ENCODE measurements at regions not wholly inside any gene's neighbourhood (a gene's known extent, or its start where the extent isn't known, plus 50 kb on each side); places are given as distances from the start of the nearest gene placed in this dataset.

DNA sequence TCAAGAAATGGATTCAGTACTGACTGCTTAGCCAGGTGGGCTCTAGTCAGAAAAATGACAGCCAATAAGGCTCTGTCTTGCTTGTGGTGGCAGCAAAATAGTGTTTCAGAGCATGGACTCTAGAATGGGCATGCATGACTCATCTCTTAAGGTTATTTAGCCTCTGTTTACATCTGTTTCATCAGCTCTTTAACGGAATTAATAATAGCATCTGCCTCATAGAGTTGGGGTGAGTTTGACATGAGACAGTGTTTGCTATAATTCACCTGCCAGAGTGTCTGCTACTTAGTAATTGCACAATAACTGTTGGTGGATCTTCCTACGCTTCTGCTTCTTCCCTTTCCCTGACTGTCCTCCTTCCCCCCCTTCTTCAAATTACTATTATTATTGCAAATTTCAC lies 350.4 kb upstream of the SEMA6D start:
- Histone ChIP-seq H3K27ac (ENCODE audit: insufficient read depth in 1 of 2, low read depth in 1 of 2, low read length in 2 of 2, poor library complexity in 1 of 2, severe bottlenecking in 2 of 2) (no peak overlapping the region), H3K4me1 (ENCODE audit: control extremely low read depth in 1 of 4, control insufficient read depth in 4 of 4, insufficient read depth in 4 of 4, low read length in 3 of 4) (peaks cover 0 to 6% (median 2%) of the 10 kb centered on the region in 4 experiments), H3K4me3 (ENCODE audit: control insufficient read depth in 1 of 7, extremely low read depth in 1 of 7, insufficient read depth in 4 of 7, low read depth in 2 of 7, low read length in 6 of 7) (no peak overlapping the region), H3K36me3 (ENCODE audit: control insufficient read depth in 4 of 4, insufficient read depth in 4 of 4, low read length in 3 of 4) (no peaks in the 10 kb centered on the region), H3K27me3 (replicated peaks in 2 of 5; ENCODE audit: control insufficient read depth in 4 of 5, insufficient read depth in 5 of 5, low read length in 4 of 5) (no peaks in the 10 kb centered on the region), H3K9me3 (ENCODE audit: control extremely low read depth in 1 of 5, control insufficient read depth in 4 of 5, insufficient read depth in 2 of 5, low read depth in 1 of 5, low read length in 4 of 5) (no peaks in the 10 kb centered on the region)
- DNase-seq, result no peak
- WGBS (ENCODE audit: insufficient coverage), result 100% methylated on average over 1 of the region's 2 CpGs
- CTCF ChIA-PET, result no interaction called here
- POLR2A ChIA-PET, result no interaction called here

DNA sequence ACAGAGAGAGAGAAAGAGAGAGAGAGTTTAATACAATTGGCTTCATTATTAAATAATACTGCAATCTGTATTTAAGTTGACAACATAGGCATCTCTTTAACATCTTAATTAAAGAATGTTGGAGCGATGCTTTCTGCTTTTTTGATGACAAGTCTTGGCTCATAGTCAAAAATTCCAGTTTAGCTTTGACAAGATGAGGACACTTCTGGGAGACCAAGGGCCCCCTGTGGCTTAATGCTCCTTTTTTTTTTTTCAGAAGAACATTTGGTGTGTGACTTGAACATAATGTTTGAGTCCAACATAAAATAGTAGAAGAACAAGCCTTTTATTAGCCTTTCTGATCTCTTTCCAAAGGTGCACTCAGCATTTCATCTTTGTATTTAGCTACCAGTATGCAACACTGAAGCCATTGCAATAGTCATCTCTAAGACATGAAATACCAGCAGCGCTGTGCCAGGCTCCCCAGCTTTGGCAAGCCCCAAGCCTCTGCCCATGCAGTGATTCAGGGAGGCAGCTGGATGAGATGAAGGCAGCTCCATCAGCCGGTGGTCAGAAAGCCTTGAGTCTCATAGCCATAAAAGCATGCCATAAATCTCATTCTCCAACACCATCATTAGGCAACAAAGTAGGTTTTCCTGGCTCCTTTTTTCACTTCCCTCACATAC lies 349.4 kb upstream of the SEMA6D start:
- CTCF ChIA-PET, result no interaction called here
- Histone ChIP-seq H3K4me3 (ENCODE audit: control insufficient read depth in 1 of 7, extremely low read depth in 1 of 7, insufficient read depth in 4 of 7, low read depth in 2 of 7, low read length in 6 of 7) (no peak overlapping the region), H3K9me3 (ENCODE audit: control extremely low read depth in 1 of 5, control insufficient read depth in 4 of 5, insufficient read depth in 2 of 5, low read depth in 1 of 5, low read length in 4 of 5) (no peaks in the 10 kb centered on the region), H3K27ac (ENCODE audit: insufficient read depth in 1 of 2, low read depth in 1 of 2, low read length in 2 of 2, poor library complexity in 1 of 2, severe bottlenecking in 2 of 2) (no peak overlapping the region), H3K36me3 (ENCODE audit: control insufficient read depth in 4 of 4, insufficient read depth in 4 of 4, low read length in 3 of 4) (no peaks in the 10 kb centered on the region), H3K27me3 (replicated peaks in 2 of 5; ENCODE audit: control insufficient read depth in 4 of 5, insufficient read depth in 5 of 5, low read length in 4 of 5) (no peaks in the 10 kb centered on the region), H3K4me1 (ENCODE audit: control extremely low read depth in 1 of 4, control insufficient read depth in 4 of 4, insufficient read depth in 4 of 4, low read length in 3 of 4) (peaks cover 0 to 6% (median 2%) of the 10 kb centered on the region in 4 experiments)
- POLR2A ChIA-PET, result no interaction called here
- 100% methylated on average over 2 of the region's 3 CpGs for WGBS (ENCODE audit: insufficient coverage)
- no peak for DNase-seq

DNA sequence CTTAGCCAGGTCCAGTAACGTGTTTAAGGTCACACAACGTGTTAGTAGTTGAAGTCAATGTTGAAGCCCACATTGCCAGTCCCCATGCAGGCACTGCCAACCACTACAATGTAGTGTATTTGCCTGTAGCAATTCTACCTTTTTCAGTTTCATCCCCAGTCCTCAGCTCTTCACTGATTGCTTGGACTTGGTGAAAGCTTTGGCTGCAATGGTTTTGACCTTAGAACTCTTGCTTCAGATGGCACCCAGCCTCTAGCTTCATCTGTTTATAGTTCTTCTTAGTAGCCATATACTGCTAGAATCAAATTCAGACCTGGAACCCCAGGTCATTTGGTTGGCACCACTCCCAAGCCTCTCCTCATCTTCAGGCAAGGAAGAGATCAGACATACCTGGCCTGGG lies 345.4 kb upstream of the SEMA6D start:
- no CpG with 5 or more reads among the region's 2 CpGs for WGBS (ENCODE audit: insufficient coverage)
- POLR2A ChIA-PET, result no interaction called here

DNA sequence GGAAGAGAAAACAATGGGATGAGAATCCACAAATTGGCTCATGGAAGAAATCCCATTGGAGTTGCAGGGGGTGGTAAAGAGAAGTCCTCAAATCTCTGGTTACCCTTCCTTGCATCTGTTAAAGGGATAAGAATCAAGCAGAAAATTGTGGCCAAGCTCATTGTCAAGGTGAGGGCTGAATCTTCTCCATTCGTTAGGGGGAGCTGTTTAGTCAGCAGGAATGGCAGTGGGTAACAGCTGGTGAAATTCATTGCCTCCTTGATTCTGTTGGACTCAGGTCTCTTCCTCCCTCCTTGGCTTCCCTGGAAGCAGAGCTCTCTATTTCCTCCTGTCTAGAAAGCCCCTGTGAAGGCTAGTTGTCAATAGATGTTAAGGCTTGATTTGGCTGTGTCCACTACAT lies 343.1 kb upstream of the SEMA6D start:
- POLR2A ChIA-PET, result no interaction called here
- WGBS (ENCODE audit: insufficient coverage), result 75% methylated on average over 1 of the region's 1 CpG

More for the DNA sequence above, 345.4 kb upstream of the SEMA6D start:
- CTCF ChIA-PET, result no interaction called here
- no peaks in the 10 kb centered on the region for H3K9me3 ChIP-seq (ENCODE audit: control extremely low read depth in 1 of 5, control insufficient read depth in 4 of 5, insufficient read depth in 2 of 5, low read depth in 1 of 5, low read length in 4 of 5)
- no peaks in the 10 kb centered on the region for H3K27me3 ChIP-seq (replicated peaks in 2 of 5; ENCODE audit: control insufficient read depth in 4 of 5, insufficient read depth in 5 of 5, low read length in 4 of 5)
- no peaks in the 10 kb centered on the region for H3K36me3 ChIP-seq (ENCODE audit: control insufficient read depth in 4 of 4, insufficient read depth in 4 of 4, low read length in 3 of 4)
- no peaks in the 10 kb centered on the region for H3K4me1 ChIP-seq (ENCODE audit: control extremely low read depth in 1 of 4, control insufficient read depth in 4 of 4, insufficient read depth in 4 of 4, low read length in 3 of 4)
- H3K27ac ChIP-seq (ENCODE audit: insufficient read depth in 1 of 2, low read depth in 1 of 2, low read length in 2 of 2, poor library complexity in 1 of 2, severe bottlenecking in 2 of 2), result no peak overlapping the region
- DNase-seq, result no peak
- no peak overlapping the region for H3K4me3 ChIP-seq (ENCODE audit: control insufficient read depth in 1 of 7, extremely low read depth in 1 of 7, insufficient read depth in 4 of 7, low read depth in 2 of 7, low read length in 6 of 7)

DNA sequence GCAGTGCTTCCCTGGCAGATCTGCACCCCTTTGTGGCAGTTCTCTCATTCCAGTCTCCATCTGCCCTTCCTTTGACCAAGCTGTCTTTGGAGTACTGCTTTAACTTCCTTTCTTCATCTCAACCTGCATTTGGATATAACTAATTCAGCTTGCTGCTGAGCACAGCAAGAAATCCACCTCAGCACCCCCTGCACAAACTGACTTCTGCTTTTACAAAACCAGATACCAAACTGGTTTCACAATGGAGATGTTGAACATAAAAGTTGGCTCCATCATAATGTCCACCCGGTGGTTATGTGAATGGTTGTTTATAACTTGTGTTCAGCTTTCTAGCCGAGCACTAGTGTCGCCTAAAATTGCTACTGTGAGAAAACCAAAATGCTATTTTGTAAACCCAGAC lies 341.1 kb upstream of the SEMA6D start:
- H3K9me3 ChIP-seq (ENCODE audit: control extremely low read depth in 1 of 5, control insufficient read depth in 4 of 5, insufficient read depth in 2 of 5, low read depth in 1 of 5, low read length in 4 of 5), result no peaks in the 10 kb centered on the region
- WGBS (ENCODE audit: insufficient coverage), result 50% methylated on average over 3 of the region's 3 CpGs
- no peaks in the 10 kb centered on the region for H3K4me1 ChIP-seq (ENCODE audit: control extremely low read depth in 1 of 4, control insufficient read depth in 4 of 4, insufficient read depth in 4 of 4, low read length in 3 of 4)
- ChIA-PET POLR2A (no interaction called here), CTCF (no interaction called here)
- H3K4me3 ChIP-seq (ENCODE audit: control insufficient read depth in 1 of 7, extremely low read depth in 1 of 7, insufficient read depth in 4 of 7, low read depth in 2 of 7, low read length in 6 of 7), result no peak overlapping the region
- H3K27ac ChIP-seq (ENCODE audit: insufficient read depth in 1 of 2, low read depth in 1 of 2, low read length in 2 of 2, poor library complexity in 1 of 2, severe bottlenecking in 2 of 2), result no peak overlapping the region
- H3K36me3 ChIP-seq (ENCODE audit: control insufficient read depth in 4 of 4, insufficient read depth in 4 of 4, low read length in 3 of 4), result no peaks in the 10 kb centered on the region
- DNase-seq, result peak in 2 of 3 donors; percentile 5 to 50
- no peaks in the 10 kb centered on the region for H3K27me3 ChIP-seq (replicated peaks in 2 of 5; ENCODE audit: control insufficient read depth in 4 of 5, insufficient read depth in 5 of 5, low read length in 4 of 5)

More for the DNA sequence above, 343.1 kb upstream of the SEMA6D start:
- CTCF ChIA-PET, result no interaction called here
- Histone ChIP-seq H3K4me3 (ENCODE audit: control insufficient read depth in 1 of 7, extremely low read depth in 1 of 7, insufficient read depth in 4 of 7, low read depth in 2 of 7, low read length in 6 of 7) (no peak overlapping the region), H3K4me1 (ENCODE audit: control extremely low read depth in 1 of 4, control insufficient read depth in 4 of 4, insufficient read depth in 4 of 4, low read length in 3 of 4) (no peaks in the 10 kb centered on the region), H3K27me3 (replicated peaks in 2 of 5; ENCODE audit: control insufficient read depth in 4 of 5, insufficient read depth in 5 of 5, low read length in 4 of 5) (no peaks in the 10 kb centered on the region), H3K36me3 (ENCODE audit: control insufficient read depth in 4 of 4, insufficient read depth in 4 of 4, low read length in 3 of 4) (no peaks in the 10 kb centered on the region), H3K9me3 (ENCODE audit: control extremely low read depth in 1 of 5, control insufficient read depth in 4 of 5, insufficient read depth in 2 of 5, low read depth in 1 of 5, low read length in 4 of 5) (no peaks in the 10 kb centered on the region), H3K27ac (ENCODE audit: insufficient read depth in 1 of 2, low read depth in 1 of 2, low read length in 2 of 2, poor library complexity in 1 of 2, severe bottlenecking in 2 of 2) (no peak overlapping the region)
- DNase-seq, result no peak

DNA sequence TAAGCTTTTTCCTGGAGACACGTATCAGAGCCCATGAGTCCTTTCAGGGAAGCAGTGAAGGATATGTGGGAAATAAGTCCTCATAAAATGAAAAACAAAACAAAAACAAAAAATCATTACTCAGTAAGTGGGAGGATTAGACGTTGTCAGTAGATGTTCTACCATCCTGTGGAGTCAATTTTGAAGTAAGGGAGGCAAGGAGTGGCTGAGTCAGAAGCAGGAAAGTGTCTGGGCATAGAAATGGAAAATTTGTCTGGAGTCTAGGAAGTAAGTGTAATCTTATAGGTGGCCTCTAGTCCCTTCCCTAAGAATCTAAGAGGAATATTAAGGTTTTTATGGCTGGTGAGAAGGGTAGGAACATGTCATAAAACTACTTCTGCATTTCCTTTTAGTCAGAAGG lies 339.8 kb upstream of the SEMA6D start:
- ChIA-PET POLR2A (no interaction called here), CTCF (no interaction called here)
- no peaks in the 10 kb centered on the region for H3K4me1 ChIP-seq (ENCODE audit: control extremely low read depth in 1 of 4, control insufficient read depth in 4 of 4, insufficient read depth in 4 of 4, low read length in 3 of 4)
- DNase-seq, result no peak
- no peak overlapping the region for H3K27ac ChIP-seq (ENCODE audit: insufficient read depth in 1 of 2, low read depth in 1 of 2, low read length in 2 of 2, poor library complexity in 1 of 2, severe bottlenecking in 2 of 2)
- H3K9me3 ChIP-seq (ENCODE audit: control extremely low read depth in 1 of 5, control insufficient read depth in 4 of 5, insufficient read depth in 2 of 5, low read depth in 1 of 5, low read length in 4 of 5), result no peaks in the 10 kb centered on the region
- H3K36me3 ChIP-seq (ENCODE audit: control insufficient read depth in 4 of 4, insufficient read depth in 4 of 4, low read length in 3 of 4), result no peaks in the 10 kb centered on the region
- 86% methylated on average over 1 of the region's 2 CpGs for WGBS (ENCODE audit: insufficient coverage)
- no peak overlapping the region for H3K4me3 ChIP-seq (ENCODE audit: control insufficient read depth in 1 of 7, extremely low read depth in 1 of 7, insufficient read depth in 4 of 7, low read depth in 2 of 7, low read length in 6 of 7)
- H3K27me3 ChIP-seq (replicated peaks in 2 of 5; ENCODE audit: control insufficient read depth in 4 of 5, insufficient read depth in 5 of 5, low read length in 4 of 5), result no peaks in the 10 kb centered on the region

DNA sequence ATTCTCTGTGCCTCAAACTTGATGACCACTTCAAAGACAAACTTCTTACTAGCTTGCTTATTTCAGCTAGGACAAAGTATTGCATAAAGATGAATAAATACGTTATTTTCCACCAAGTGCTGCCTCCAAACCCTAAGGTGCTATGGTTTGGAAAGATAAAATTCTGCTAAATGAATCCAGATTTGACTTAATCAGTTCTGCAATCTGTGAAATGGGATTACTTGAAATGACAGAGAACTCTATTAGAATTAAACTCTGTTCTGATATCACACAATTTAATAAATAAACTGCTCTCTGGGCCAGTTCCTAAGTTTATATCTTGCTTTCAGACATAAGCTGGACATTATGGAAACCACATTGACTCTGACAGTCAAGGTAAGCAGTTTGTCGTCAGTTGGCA lies 338.8 kb upstream of the SEMA6D start:
- DNase-seq, result no peak
- ChIA-PET POLR2A (no interaction called here), CTCF (no interaction called here)
- no peaks in the 10 kb centered on the region for H3K9me3 ChIP-seq (ENCODE audit: control extremely low read depth in 1 of 5, control insufficient read depth in 4 of 5, insufficient read depth in 2 of 5, low read depth in 1 of 5, low read length in 4 of 5)
- no peak overlapping the region for H3K4me3 ChIP-seq (ENCODE audit: control insufficient read depth in 1 of 7, extremely low read depth in 1 of 7, insufficient read depth in 4 of 7, low read depth in 2 of 7, low read length in 6 of 7)
- no peaks in the 10 kb centered on the region for H3K4me1 ChIP-seq (ENCODE audit: control extremely low read depth in 1 of 4, control insufficient read depth in 4 of 4, insufficient read depth in 4 of 4, low read length in 3 of 4)
- H3K36me3 ChIP-seq (ENCODE audit: control insufficient read depth in 4 of 4, insufficient read depth in 4 of 4, low read length in 3 of 4), result no peaks in the 10 kb centered on the region
- no peaks in the 10 kb centered on the region for H3K27me3 ChIP-seq (replicated peaks in 2 of 5; ENCODE audit: control insufficient read depth in 4 of 5, insufficient read depth in 5 of 5, low read length in 4 of 5)
- no peak overlapping the region for H3K27ac ChIP-seq (ENCODE audit: insufficient read depth in 1 of 2, low read depth in 1 of 2, low read length in 2 of 2, poor library complexity in 1 of 2, severe bottlenecking in 2 of 2)
- no CpG with 5 or more reads among the region's 2 CpGs for WGBS (ENCODE audit: insufficient coverage)

Measured in common myeloid progenitor, CD34-positive (primary cell).